ENCODE measurements at regions not wholly inside any gene's neighbourhood (a gene's known extent, or its start where the extent isn't known, plus 50 kb on each side); places are given as distances from the start of the nearest gene placed in this dataset.

DNA sequence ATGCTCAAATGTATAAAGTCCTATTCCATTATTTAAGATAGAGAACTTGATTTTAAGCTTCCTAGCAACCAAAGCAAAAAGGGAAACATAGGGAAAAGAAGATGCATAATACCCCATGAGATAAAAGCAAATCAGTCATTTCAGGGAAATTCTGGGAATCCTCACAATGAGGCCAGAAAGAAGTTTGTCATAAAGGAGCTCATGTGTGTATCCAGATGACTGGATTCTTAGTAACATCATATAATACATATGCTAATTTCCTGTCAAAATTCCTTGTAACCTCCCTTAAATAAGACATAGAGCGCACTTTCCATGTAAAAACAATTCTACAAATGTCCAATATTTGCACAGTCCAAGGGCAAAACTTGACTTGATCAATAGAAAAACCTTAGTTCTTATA lies 411.0 kb upstream of the WWC1 start:
- DNase-seq (ENCODE audit: low read depth in 2 of 2): no peak

GRCh38 chr5:167881041-167881440 lies 410.4 kb upstream of the WWC1 start:
- no peak for DNase-seq (ENCODE audit: low read depth in 2 of 2)

DNA sequence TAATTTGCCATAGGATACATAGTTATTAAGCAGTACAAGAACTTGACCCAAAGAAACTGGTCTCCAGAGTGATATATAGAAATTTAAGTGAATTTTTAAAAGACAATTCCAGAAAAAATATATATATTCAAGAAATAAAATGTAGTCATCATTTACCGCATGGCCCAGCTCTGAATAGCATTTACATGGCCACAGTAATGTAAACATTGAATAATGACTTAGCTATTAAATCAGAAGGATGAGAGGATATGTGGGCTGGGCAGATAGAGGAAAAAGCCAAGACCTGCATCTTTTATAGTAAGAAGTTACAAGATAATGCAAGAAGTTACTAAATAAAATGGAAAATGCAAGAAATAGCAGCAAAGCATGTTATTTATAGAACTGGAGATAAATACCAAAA lies 405.2 kb upstream of the WWC1 start:
- DNase-seq (ENCODE audit: low read depth in 2 of 2): no peak

DNA sequence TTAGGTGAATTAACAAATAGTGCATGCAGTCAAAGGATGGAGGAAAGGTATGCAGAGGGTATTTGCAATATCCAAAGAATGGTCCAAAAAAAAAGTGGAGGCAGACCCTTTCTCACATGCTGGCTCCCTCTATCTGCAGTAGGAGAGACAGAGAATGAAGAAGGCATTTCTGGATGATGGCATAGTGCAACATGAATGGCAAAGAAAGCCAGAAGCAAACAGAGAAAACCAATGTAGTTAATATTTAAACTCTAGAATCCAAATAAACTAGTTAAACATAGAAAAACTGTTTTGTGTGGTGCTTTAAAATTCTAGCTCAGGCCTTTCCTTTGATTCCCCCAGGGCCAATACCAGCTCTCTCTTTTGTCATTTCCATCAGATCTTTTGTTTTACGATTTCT lies 403.1 kb upstream of the WWC1 start:
- DNase-seq (ENCODE audit: low read depth in 2 of 2): no peak

- no peak for DNase-seq (ENCODE audit: low read depth in 2 of 2)
Observed at GRCh38 chr5:167889276-167889675, 402.2 kb upstream of the WWC1 start.

DNA sequence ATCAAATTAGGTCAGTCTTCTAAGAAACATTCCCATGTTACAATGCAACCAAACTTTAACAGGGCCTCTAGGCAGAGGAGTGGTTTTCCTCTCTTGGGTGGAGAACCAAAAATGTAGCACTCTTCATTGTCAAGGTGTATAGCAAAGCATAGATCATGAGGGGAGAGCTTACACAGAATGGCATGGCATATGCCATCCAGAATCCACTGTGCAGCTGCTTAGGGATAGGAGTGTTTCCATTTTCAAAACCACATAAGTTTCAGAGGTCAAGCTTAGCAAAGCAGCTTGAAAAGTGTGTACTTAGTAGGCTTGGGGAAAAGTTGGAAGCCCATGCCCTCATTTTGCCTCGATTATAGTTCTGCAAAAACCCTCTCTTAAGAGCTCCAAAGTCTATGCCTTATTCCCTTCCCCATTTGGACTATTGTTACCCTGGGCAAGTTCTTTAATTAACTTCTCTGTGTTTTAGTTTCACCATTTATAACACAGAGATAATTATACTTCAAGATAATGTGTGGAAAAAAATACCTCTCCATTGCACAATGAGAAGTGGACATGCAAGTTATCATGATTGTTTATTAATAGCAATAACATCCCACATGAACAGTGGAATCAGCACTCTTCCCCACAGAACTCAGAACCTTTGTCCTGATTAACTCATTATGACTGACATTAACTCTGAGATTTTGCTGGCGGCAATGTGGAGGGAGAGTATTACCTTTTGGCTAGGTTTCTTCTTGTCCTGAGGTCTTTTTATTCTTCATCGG lies 398.9 kb upstream of the WWC1 start:
- no peak for DNase-seq (ENCODE audit: low read depth in 2 of 2)

GRCh38 chr5:167893271-167893670 lies 398.2 kb upstream of the WWC1 start:
- DNase-seq (ENCODE audit: low read depth in 2 of 2): no peak

DNA sequence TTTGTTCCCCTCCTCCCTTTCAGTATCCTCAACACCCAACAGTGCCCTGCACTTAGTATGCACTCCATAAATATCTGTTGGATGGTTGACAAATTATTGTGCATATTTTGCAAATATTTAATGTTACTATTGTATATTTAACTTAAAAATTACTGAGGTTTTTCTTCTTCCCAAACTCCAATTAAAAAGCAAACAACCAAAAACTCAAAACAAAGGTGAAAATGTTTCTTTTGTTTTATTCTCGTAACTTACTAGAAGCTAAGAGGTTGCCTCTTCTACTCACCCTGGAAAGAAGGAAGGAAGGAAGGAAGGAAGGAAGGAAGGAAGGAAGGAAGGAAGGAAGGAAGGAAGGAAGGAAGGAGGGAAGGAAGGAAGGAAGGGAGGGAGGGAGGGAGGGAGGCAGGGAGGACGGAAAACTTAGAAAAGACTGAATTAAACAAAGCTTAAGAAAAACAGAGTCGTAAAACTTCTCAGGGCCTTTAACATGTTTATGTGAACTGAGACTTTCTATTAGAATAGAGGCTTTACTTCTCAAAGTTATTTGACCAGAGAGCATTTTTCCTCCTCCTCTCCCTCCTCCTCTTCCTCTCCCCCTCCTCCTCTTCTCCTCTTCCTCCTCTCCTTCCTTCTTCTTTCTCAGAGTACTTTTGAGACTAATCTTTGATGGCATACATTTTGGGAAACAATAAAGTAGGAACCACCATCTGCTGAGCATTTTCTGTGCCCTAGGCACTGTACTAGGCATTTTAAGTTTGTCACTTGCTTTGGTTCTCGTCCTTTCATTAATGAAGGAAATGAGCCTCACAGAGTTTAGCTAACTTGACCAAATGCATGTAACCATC lies 396.6 kb upstream of the WWC1 start:
- no peak for DNase-seq (ENCODE audit: low read depth in 2 of 2)

- no peak for DNase-seq (ENCODE audit: low read depth in 2 of 2)
Observed at GRCh38 chr5:167895899-167896659, 395.4 kb upstream of the WWC1 start.

GRCh38 chr5:167896814-167897213 lies 394.6 kb upstream of the WWC1 start:
- DNase-seq (ENCODE audit: low read depth in 2 of 2): no peak

DNA sequence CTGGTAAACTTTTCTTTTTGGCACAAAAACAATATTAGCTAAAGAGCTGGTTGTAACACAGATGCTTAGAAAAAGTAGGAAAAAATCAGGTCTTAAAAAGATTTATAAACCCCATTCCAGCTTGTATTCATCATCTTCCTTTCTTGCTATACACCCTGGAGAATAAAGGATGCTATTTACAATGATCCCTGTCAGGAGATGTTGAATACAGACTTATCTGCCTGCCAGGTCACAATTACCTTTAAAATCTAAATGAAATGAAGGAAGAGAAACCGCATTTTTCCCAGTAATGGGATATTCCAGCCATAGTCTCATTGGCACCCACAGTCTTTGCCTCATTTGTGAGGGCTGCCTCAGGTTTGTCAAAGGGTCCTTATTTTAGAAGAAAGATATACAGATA lies 394.1 kb upstream of the WWC1 start:
- DNase-seq (ENCODE audit: low read depth in 2 of 2): no peak

GRCh38 chr5:167898361-167899042 lies 392.9 kb upstream of the WWC1 start:
- no peak for DNase-seq (ENCODE audit: low read depth in 2 of 2)

GRCh38 chr5:167899490-167900070 lies 391.9 kb upstream of the WWC1 start:
- no peak for DNase-seq (ENCODE audit: low read depth in 2 of 2)

DNA sequence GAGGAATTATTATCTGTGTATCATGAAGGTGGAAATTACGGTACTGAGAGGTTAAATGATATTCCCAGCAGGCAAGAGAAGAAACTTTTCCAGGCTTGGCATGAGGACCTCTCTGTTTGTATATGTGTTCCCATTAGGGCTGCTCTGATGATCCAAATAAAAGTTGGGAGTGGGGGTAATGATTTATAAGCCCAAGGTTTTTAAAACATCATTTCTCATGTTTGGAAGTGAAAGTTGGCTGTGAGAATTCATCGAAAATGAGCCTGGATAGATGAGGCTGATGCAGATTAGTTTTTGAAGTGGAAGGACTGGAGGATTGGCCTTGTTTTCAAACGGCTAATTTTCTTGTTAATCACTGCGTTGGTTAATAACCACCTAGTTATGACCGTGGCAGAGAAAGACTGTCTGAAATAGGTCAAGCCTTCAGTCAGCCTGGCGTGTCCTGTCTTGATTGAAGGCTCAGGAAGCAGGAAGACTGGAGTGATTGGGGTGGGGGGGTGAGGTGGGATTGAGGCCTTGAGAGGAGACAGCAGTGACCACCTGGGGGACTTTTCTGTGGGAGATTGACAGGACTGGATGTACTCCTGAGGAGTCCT lies 391.0 kb upstream of the WWC1 start:
- DNase-seq (ENCODE audit: low read depth in 2 of 2): no peak

DNA sequence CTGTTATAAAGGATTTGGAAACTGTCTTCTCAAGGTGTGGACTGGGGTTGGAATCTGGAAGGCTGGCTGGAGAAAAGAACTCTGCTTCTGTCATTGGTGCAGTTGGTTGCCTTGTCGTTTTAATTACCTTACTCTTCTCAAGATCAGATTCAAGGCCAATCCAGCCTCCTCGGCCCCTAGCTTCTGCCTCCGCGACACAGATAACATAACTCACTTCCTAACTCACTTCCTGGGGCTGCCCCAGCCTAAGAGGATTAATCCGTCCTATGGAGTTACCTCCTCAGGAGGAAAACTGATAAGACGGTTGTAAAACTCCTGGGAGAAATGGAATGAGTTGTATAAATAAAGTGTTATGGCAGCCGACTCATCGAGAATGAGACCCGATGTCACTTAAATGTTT lies 389.1 kb upstream of the WWC1 start:
- DNase-seq (ENCODE audit: low read depth in 2 of 2): no peak

DNA sequence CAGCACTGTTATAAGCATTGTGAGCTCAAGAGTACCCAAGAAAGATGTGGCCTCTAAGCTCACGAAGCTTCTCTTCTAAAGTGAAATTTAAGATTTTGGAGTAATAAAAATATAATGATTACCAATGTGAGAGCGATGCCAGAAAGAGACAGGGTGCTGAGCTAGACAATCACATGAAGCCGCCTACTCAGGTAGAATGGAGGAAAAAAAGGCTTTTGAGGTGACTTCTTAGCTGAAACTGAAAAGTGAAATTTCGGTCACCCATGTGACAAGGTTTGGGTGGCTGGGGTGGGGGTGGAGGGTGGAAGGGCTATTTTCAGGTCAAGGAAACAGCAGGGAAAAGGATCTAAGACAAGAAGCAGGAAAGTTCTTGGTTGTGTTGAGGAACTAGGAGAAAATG lies 388.2 kb upstream of the WWC1 start:
- DNase-seq (ENCODE audit: low read depth in 2 of 2): no peak

- DNase-seq (ENCODE audit: low read depth in 2 of 2): no peak
Observed at GRCh38 chr5:167903659-167904058, 387.8 kb upstream of the WWC1 start.

- DNase-seq (ENCODE audit: low read depth in 2 of 2): no peak
Observed at GRCh38 chr5:167905919-167906853, 385.3 kb upstream of the WWC1 start.

GRCh38 chr5:167908606-167909005 lies 382.8 kb upstream of the WWC1 start:
- no peak for DNase-seq (ENCODE audit: low read depth in 2 of 2)
